ENCODE measurements at regions not wholly inside any gene's neighbourhood (a gene's known extent, or its start where the extent isn't known, plus 50 kb on each side); places are given as distances from the start of the nearest gene placed in this dataset.

DNA sequence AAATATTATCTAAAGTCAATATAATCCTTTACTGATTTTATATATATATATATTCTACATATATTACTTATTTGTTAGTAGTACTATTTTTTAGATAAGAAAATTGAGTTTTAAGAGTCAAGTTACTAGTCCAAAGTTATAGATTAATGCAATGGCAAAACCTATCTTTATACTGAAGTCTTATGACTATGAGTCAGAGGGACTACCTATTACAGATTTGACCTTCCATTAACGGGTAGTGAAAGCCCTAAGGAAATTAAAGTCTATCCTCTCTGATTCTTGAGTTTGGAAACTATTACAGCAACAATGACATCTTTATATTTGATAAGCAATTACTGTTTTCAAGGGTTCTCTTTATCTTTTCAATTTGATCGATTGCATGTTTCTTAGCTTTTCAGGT is 315.8 kb downstream of the CASP12 start:
- DNase-seq, result no peak

DNA sequence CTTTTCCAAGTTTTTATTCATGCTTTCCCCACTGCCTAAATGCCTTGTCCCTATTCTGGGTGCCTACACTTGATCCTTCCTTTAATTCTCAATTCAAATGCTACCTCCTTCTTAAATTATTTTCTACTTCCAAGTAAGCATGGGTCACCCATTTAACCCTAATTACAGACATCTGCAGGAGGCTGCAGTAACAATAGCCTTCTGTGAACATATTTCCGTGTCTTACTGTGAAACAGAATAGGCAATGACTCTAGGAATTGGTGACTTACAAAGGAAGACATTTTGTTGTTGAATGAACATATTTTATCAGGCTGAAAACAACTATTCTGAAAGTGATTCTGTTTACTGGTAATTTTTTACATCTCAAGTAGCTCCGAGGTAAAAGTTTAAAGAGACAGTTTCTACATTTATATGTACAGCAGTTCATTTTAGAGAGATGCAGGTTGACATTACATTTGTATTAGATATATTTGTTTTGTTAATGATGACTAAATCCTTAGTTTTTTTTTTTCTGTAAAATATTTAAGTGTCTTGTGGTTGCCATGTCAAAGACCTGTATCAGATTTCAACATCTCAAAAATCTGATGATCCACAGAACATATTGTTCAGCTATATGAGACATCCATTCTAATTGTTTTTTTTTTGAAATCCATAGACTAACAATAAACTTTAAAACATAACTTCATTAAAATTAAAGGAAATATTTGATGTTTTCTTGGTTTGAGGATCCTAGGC is 316.8 kb downstream of the CASP12 start:
- DNase-seq, result no peak

DNA sequence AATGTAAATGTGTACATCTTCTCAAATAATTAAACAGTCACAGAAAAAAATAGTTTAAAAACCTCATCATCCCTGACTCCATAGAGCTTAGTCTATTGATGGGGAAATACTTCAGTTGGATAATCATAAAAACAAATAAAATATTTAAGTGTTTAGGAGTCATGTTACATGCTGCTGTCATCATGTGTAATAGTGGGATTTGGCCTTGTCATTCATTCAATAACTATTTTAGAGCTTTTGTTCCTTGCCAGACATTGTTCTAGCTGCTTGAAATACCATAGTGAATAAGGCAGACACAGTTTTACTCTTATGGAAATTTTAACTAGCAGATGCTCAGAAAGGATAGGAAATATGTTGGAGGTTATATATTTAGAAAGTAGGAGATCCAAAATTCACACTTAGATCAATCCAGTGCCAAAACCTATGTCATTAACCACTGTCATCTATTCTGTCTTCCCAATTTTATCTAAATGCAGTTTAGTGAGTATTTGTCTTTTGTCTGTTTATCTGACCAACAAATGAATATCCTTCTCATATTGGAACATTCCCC is 324.7 kb downstream of the CASP12 start:
- no peak for DNase-seq

- no peak for DNase-seq
Measured at GRCh38 chr11:104572279-104572678, 326.0 kb downstream of the CASP12 start.

DNA sequence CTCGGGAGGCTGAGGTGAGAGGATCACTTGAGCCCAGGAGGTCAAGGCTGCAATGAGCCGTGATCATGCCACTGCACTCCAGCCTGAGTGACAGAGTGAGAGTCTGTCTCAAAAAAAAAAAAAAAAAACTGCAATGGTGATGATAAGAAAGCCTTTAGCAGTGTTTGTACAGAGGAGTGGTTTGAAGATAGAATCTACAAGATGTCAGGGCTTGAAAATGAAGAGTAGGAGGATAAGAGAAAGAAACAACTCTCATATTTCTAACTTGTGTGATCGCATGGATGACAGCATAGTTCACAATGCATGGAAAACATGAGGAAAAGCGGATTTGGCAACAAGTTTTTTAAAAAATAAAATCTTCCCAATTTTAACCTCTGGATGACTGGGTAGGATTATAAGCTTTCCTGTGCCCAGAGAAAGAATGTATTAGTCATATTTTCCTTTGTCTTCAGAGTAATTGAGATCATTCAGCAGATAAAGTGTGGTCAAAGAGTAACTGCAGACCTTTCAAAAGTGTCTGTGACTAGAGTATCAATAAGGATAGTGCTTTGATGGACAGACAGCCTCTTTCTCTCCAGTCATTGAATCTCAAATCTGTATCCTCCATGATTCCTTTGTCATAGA is 328.1 kb downstream of the CASP12 start:
- no peak for DNase-seq

DNA sequence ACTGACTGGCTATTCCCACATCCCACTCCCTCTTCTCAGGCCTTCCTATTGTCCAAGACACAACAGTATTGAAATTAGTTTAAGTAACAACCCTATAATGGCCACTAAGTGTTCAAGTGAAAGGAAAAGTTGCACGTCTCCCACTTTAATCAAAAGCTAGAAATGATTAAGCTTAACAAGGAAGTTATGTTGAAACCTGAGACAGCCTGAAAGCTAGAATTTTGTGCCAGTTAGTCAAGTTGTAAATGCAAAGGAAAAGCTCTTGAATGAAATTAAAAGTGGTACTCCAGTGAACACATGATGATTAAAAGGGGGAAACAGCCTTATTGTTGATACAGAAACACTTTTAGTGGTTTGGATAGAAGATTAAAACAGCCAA is 332.7 kb downstream of the CASP12 start:
- no peak for DNase-seq

DNA sequence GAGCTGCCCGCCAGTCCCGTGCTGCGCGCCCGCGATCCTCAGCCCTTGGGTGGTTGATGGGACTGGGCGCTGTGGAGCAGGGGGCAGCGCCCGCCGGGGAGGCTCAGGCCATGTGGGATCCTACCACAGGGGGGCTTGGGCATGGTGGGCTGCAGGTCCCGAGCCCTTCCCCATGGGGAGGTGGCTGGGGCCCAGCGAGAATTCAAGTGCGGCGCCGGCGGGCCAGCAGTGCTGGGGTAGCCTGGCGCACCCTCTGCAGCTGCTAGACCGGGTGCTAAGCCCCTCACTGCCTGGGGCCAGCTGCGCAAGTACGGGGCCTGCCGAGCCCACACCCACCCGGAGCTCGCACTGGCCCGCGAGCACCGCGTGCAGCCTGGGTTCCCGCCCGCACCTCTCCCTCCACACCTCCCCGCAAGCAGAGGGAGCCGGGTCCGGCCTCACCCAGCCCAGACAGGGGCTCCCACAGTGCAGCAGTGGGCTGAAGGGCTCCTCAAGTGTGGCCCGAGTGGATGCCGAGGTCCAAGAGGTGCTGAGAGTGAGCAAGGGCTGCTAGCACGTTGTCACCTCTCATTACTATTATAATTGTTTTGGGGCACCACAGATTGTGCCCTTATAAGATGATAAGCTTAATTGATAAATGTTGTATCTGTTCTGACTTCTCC is 333.2 kb downstream of the CASP12 start:
- no peak for DNase-seq

DNA sequence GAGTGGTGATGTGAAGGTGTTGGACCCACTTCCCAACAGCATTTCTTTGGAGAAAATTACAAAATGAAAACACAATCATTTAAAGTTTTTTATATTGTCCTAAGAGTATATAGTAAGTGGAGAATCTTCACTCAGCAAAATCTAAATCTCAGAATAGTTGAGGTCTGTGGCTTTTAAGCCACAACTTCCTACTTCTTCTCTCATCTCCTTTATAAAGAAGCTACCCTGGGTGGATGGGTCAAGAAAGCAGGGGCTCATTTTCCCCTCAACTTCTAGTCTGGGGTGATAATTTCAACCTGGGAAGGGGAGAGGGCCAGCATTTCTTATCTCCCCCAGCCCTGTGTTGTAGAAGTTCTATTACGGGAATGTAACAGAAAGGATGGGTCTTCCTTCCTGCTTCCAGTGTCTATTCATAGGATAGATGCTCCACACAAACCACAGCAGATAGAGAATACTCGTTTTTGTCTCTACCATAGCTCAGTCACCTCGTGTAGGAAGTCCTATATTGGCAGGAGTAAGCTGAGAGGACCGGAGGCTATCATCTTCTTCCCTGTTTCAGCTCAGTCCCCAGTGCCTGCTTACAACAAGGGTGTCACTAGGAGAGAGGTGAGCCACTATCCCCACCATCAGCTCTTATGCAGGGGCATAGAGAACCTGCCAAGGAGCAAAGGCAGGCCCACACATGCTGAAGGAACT is 341.5 kb downstream of the CASP12 start:
- no peak for DNase-seq

- DNase-seq, result no peak
Measured at GRCh38 chr11:104549019-104549418, 349.2 kb downstream of the CASP12 start.

- DNase-seq, result no peak
Measured at GRCh38 chr11:104547996-104548661, 350.1 kb downstream of the CASP12 start.

DNA sequence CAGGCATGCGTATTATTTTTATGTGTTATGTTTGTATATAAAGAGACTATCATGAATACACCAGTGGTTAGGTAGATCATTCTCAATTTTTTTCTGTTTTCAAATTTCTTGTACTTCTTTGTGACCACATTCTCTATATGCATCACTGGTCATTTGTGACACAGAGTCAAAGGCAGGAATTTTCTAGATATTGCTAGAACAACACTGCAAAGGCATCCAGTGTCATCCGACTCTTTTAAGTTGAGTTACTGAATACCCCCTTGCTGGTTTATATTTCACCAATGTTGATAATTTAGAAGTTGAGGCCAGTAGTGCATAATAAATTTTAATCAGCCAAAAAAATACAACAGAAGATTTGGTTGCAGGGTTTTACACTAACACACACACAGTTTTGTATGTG is 351.8 kb downstream of the CASP12 start:
- no peak for DNase-seq

- DNase-seq, result no peak
Measured at GRCh38 chr11:104541701-104542100, 356.6 kb downstream of the CASP12 start.

DNA sequence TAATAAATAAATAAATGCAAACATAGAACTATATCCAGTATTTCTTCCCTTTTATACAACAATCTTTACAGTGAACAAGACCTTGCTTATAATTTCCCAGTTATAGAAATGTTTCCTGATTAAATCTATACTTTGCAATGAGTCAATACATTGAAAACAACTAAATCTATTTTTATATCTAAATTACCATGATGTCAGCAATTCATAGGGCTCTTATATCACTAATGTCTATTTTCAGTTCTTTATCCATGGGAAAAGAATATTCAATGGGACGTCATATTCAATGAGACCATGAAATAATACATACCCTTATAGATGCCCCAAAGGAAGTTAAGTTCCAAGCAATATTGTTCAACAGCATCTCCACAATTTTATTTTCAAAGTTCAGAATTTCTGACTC is 359.9 kb downstream of the CASP12 start:
- no peak for DNase-seq

GRCh38 chr11:104534278-104534677 is 364.0 kb downstream of the CASP12 start:
- peak; percentile 4 to 28 for DNase-seq

- peak; percentile 63 to 65 for DNase-seq
Measured at GRCh38 chr11:104531894-104532293, 366.4 kb downstream of the CASP12 start.

- DNase-seq, result peak in 1 of 2 donors; percentile 38
Measured at GRCh38 chr11:104531075-104531474, 367.1 kb upstream of the PDGFD start.

DNA sequence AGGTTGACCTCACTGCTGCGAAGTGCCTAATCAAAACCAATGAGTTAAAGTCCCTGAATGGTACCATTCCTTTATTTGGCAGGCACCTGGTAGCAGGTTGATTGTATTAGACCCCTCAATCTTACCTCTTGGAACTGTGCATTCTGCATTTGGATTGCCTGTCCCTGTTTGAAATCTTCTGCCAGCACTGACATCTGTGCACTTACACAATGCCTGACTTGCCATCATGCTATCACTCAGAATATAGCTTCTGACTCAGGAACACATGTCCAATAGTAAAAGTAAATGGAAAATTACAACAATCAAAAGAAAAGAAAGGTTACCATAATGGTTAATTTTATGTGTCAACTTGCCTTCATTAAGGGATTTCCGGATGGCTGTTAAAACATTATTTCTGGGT is 366.0 kb upstream of the PDGFD start:
- peak in 1 of 2 donors; percentile 3 for DNase-seq

GRCh38 chr11:104529213-104529612 is 365.3 kb upstream of the PDGFD start:
- no peak for DNase-seq

DNA sequence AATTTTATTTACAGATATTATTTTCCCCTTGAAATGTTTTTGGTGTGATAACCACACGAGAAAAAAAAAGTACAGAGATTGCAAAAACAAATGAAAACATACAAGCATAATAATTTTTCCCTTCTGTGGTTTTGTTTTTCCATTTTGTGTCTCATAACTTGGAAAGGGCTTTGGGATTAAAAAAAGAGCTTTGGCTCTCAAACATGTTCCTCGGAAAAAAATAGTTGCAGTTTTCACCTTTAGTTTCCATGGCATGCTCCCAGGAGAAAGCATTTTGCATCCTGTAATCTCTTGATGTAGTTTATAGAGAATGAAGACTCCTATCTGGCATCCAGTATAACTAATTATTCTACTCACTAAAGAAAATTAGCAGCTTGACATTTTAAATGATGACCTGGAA is 362.1 kb upstream of the PDGFD start:
- DNase-seq, result no peak

DNA sequence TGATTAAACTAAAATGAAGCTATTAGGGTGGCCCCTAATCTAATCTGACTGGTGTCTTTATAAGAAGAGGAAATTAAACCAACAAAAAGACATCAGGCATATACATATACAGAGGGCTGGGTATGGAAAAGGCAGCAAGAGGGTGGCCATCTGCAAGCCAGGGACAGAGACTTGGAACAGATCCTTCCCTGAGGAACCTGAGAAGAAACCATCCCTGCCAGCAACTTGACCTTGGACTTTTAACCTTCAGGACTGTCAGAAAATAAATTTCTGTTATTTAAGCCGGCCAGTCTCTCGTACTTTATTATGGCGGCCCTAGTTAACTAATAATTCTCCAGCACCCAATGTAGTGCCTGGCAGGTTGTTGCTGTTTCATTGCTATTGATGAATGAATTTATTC is 361.5 kb upstream of the PDGFD start:
- no peak for DNase-seq

GRCh38 chr11:104524254-104524653 is 360.3 kb upstream of the PDGFD start:
- DNase-seq, result no peak

- no peak for DNase-seq
Measured at GRCh38 chr11:104523611-104524010, 359.7 kb upstream of the PDGFD start.

DNA sequence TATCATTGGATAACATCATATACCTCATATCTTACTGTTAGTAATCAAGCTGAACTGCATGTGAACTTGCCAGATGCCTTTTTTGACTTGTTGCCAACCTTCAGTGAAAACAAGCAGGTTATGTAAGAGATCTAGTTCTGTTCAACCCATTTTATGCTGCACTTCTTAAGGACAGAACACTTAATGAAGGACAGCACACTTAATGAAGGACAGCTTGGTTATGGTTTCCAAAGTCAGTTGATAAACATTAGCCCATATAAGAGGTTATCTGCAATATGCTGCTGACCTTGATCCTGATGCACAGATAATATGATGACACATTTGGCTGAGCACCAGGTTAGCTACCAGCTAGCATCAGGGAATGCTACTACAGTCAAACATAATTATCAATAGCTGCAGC is 358.7 kb upstream of the PDGFD start:
- no peak for DNase-seq

Data from inflammatory macrophage treated with lipopolysaccharide for 1 hour (primary cell).